Left ventricle myocardium inferior (tissue), 1 donor: ENCODE measurements at regions not wholly inside any gene's neighbourhood (a gene's known extent, or its start where the extent isn't known, plus 50 kb on each side); places are given as distances from the start of the nearest gene placed in this dataset.

ENCODE experiments used
- DNase-seq: peaks from one replicate; pipeline ENCODE4 v3.0.0-alpha.2; 2020
- H3K27ac ChIP-seq: fragments of 200-600 bp; replicated peaks from 2 replicates; pipeline ENCODE4 v1.8.0; 2021
- H3K27me3 ChIP-seq: fragments of 200-600 bp; 2 replicates; pipeline ENCODE4 v1.8.0; 2021; ENCODE audit warnings: low read depth
- H3K36me3 ChIP-seq: fragments of 200-600 bp; 2 replicates; pipeline ENCODE4 v1.8.0; 2021
- H3K4me1 ChIP-seq: fragments of 200-600 bp; 2 replicates; pipeline ENCODE4 v1.8.0; 2021
- H3K4me3 ChIP-seq: fragments of 200-600 bp; 2 replicates; pipeline ENCODE4 v1.8.0; 2021; ENCODE audit warnings: mild to moderate bottlenecking, moderate library complexity
- H3K9me3 ChIP-seq: fragments of 200-600 bp; replicated peaks from 2 replicates; pipeline ENCODE4 v1.8.0; 2021
- CTCF ChIP-seq: fragments of 200-600 bp; IDR thresholded peaks from 2 replicates; pipeline ENCODE4 v1.8.0; 2021; ENCODE audit warnings: antibody characterized with exemption, mild to moderate bottlenecking, borderline replicate concordance
- intact Hi-C: fragments of 100-400 bp; cut with micrococcal nuclease; formaldehyde crosslinking; loops from one replicate; pipeline ENCODE4 v1.11.0; 2022
- donor health status: DM: no; HTN: yes; CAD: no; lungs with severe emphysema.

GRCh38 chr1:239829535-239829934, 262.1 kb upstream of the FMN2 start:
- Histone ChIP-seq H3K27ac (no peak overlapping the region), H3K27me3 (no peaks in the 10 kb centered on the region), H3K36me3 (no peaks in the 10 kb centered on the region), H3K4me3 (no peak overlapping the region), H3K4me1 (no peaks in the 10 kb centered on the region), H3K9me3 (no peaks in the 10 kb centered on the region)
- intact Hi-C loops = no loop called here
- TF ChIP-seq CTCF = no peak
- DNase-seq = no peak

GRCh38 chr1:239831577-239832355, 259.9 kb upstream of the FMN2 start:
- TF ChIP-seq CTCF = no peak
- DNase-seq = no peak
- no peaks in the 10 kb centered on the region for H3K4me1 ChIP-seq
- no peak overlapping the region for H3K27ac ChIP-seq
- intact Hi-C loops = no loop called here
- no peaks in the 10 kb centered on the region for H3K27me3 ChIP-seq
- no peaks in the 10 kb centered on the region for H3K9me3 ChIP-seq
- no peaks in the 10 kb centered on the region for H3K36me3 ChIP-seq
- no peak overlapping the region for H3K4me3 ChIP-seq

GRCh38 chr1:239833723-239834122, 258.0 kb upstream of the FMN2 start:
- Histone ChIP-seq H3K27ac (no peak overlapping the region), H3K4me1 (no peaks in the 10 kb centered on the region), H3K27me3 (no peaks in the 10 kb centered on the region), H3K36me3 (no peaks in the 10 kb centered on the region), H3K9me3 (no peaks in the 10 kb centered on the region), H3K4me3 (no peak overlapping the region)
- intact Hi-C loops = no loop called here
- TF ChIP-seq CTCF = no peak
- no peak for DNase-seq

GRCh38 chr1:239835946-239836440, 255.7 kb upstream of the FMN2 start:
- H3K27ac ChIP-seq = no peak overlapping the region
- H3K36me3 ChIP-seq = no peaks in the 10 kb centered on the region
- intact Hi-C loops = no loop called here
- H3K9me3 ChIP-seq = no peaks in the 10 kb centered on the region
- H3K27me3 ChIP-seq = no peaks in the 10 kb centered on the region
- TF ChIP-seq CTCF = no peak
- H3K4me3 ChIP-seq = no peak overlapping the region
- no peaks in the 10 kb centered on the region for H3K4me1 ChIP-seq
- DNase-seq = no peak

- H3K27ac ChIP-seq = no peak overlapping the region
- no peaks in the 10 kb centered on the region for H3K9me3 ChIP-seq
- intact Hi-C loops = no loop called here
- H3K4me3 ChIP-seq = no peak overlapping the region
- no peaks in the 10 kb centered on the region for H3K36me3 ChIP-seq
- H3K4me1 ChIP-seq = no peaks in the 10 kb centered on the region
- no peak for TF ChIP-seq CTCF
- no peak for DNase-seq
- H3K27me3 ChIP-seq = no peaks in the 10 kb centered on the region
Observed at GRCh38 chr1:239840336-239840735, 251.3 kb upstream of the FMN2 start.
